ENCODE measurements at regions not wholly inside any gene's neighbourhood (a gene's known extent, or its start where the extent isn't known, plus 50 kb on each side); places are given as distances from the start of the nearest gene placed in this dataset.

- no peak overlapping the region for H3K27ac ChIP-seq
Observed at GRCh38 chr1:201696217-201696761, 132.7 kb upstream of the IPO9 start.

DNA sequence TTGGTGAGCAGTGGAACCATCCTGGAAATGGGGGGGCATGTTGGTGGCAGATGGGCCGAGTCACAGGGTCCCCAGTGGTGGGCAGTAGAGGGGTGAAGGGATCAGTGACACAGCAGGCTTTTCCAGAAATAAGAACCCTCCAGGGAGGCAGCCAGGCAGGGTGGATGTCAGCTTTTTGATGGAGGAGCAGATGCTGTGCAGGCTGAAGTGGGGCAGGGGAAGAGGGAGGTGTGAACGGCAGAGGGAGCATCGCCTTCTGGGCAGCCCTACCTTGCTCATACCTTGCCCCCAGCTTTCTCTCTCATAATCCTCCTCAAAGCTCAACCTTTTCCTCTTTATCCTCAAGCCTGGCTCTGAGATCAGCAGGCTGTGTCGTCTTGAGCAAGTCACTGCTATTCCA, 131.8 kb upstream of the IPO9 start:
- Histone ChIP-seq H3K4me1 (no peaks in the 10 kb centered on the region), H3K9me3 (peaks cover 0 to 3% of the 10 kb centered on the region in 2 donors), H3K36me3 (no peaks in the 10 kb centered on the region), H3K4me3 (no peak overlapping the region), H3K27ac (no peak overlapping the region), H3K27me3 (no peaks in the 10 kb centered on the region)
- DNase-seq = no peak
- intact Hi-C loops (cut with DNase I) = no loop called here
- no peak for ATAC-seq
- no peak for TF ChIP-seq CTCF (IDR thresholded peaks at IDR 0.05)

More at GRCh38 chr1:201696217-201696761, 132.7 kb upstream of the IPO9 start:
- H3K27me3 ChIP-seq = no peaks in the 10 kb centered on the region
- peak; percentile 67 for ATAC-seq
- DNase-seq = no peak
- H3K4me3 ChIP-seq = no peak overlapping the region
- H3K36me3 ChIP-seq = no peaks in the 10 kb centered on the region
- TF ChIP-seq CTCF (IDR thresholded peaks at IDR 0.05) = no peak
- intact Hi-C loops (cut with DNase I) = no loop called here
- H3K9me3 ChIP-seq = no peaks in the 10 kb centered on the region
- no peaks in the 10 kb centered on the region for H3K4me1 ChIP-seq

DNA sequence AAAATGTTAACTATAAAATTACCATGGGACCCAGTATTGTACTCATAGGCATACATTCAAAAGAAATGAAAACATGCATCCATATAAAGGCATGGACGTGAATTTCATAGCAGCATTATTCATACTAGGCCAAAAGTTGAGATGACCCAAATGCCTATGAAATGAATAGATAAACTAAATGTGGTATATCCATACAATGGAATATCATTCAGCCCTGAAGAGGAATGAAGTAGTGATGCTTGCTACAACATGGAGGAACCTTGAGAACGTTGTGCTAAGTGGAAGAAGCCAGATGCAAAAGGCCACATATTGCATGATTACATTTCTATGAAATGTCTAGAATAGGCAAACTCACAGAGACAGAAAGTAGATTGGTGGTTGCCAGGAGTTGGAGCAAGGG, 127.1 kb upstream of the IPO9 start:
- ATAC-seq (no peak), DNase-seq (no peak)
- intact Hi-C loops (cut with DNase I) = loop anchor here (5.0 to 10.0 kb wide), 2 partner anchors 93 to 140 kb away; no protein-coding TSS in a partner anchor
- H3K27ac ChIP-seq = no peak overlapping the region
- H3K4me3 ChIP-seq = no peak overlapping the region
- peaks cover 0 to 4% of the 10 kb centered on the region in 2 donors for H3K4me1 ChIP-seq
- peaks cover 0 to 3% of the 10 kb centered on the region in 2 donors for H3K9me3 ChIP-seq
- no peak for TF ChIP-seq CTCF (IDR thresholded peaks at IDR 0.05)
- H3K27me3 ChIP-seq = no peaks in the 10 kb centered on the region
- H3K36me3 ChIP-seq = no peaks in the 10 kb centered on the region

DNA sequence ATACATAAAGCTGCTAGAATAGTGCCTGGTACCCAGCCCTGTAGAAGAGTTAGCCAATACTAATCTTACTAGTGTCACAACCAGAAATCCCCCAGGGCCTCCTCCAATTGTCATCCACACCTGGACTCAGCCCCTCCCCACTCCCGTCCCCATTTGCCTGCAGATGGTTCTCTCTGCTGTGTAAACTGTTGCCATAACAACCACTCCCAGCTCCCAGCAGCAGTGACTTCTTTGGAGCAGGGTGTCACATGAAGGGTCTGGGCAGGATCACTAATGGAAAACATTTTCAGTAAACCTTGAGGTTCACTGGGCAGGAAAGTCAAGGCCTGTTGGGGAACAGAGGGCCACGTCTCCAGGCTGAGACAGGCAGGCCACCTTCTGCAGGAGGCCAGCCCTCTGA, 126.0 kb upstream of the IPO9 start:
- intact Hi-C loops (cut with DNase I) = loop anchor here (5.0 to 10.0 kb wide), 2 partner anchors 92 to 141 kb away; no protein-coding TSS in a partner anchor
- Histone ChIP-seq H3K27ac (no peak overlapping the region), H3K36me3 (no peaks in the 10 kb centered on the region), H3K27me3 (no peaks in the 10 kb centered on the region), H3K4me1 (peaks cover 0 to 4% of the 10 kb centered on the region in 2 donors), H3K9me3 (peaks cover 0 to 3% of the 10 kb centered on the region in 2 donors), H3K4me3 (no peak overlapping the region)
- no peak for DNase-seq
- TF ChIP-seq CTCF (IDR thresholded peaks at IDR 0.05) = no peak
- ATAC-seq = no peak

GRCh38 chr1:201703621-201704438, 125.1 kb upstream of the IPO9 start:
- Histone ChIP-seq H3K27ac (no peak overlapping the region), H3K36me3 (no peaks in the 10 kb centered on the region), H3K9me3 (peaks cover 0 to 3% of the 10 kb centered on the region in 2 donors), H3K4me1 (peaks cover 0 to 4% of the 10 kb centered on the region in 2 donors), H3K27me3 (no peaks in the 10 kb centered on the region), H3K4me3 (no peak overlapping the region)
- DNase-seq = peak; percentile 78 to 96 (median 86)
- ATAC-seq = peak; percentile 97
- peak; percentile 93 to 95 for TF ChIP-seq CTCF (IDR thresholded peaks at IDR 0.05)
- intact Hi-C loops (cut with DNase I) = loop anchor here (5.0 to 10.0 kb wide), 2 partner anchors 91 to 142 kb away; no protein-coding TSS in a partner anchor

Data from left lung (tissue), 4 donors.